Liver (tissue), 3 donors: ENCODE measurements at regions not wholly inside any gene's neighbourhood (a gene's known extent, or its start where the extent isn't known, plus 50 kb on each side); places are given as distances from the start of the nearest gene placed in this dataset.

Experiments
- EGR1 ChIP-seq, 2 donors: IDR thresholded peaks; 2 replicates each; pipeline ENCODE4 v1.6.1; 2016 to 2018; ENCODE audit warnings: antibody characterized with exemption in 2 of 2, low read depth in 2 of 2
- FOXA1 ChIP-seq: IDR thresholded peaks from 2 replicates; pipeline ENCODE4 v1.6.1; 2016; ENCODE audit warnings: antibody characterized with exemption
- MAX ChIP-seq: IDR thresholded peaks from 2 replicates; pipeline ENCODE4 v1.6.1; 2016; ENCODE audit warnings: antibody characterized with exemption
- RAD21 ChIP-seq, 2 donors: IDR thresholded peaks; 2 replicates each; pipeline ENCODE4 v1.6.1; 2016; ENCODE audit warnings: antibody characterized with exemption in 2 of 2, mild to moderate bottlenecking in 2 of 2
- RXRA ChIP-seq, 2 donors: IDR thresholded peaks; 2 replicates each; pipeline ENCODE4 v1.6.1; 2017 to 2018; ENCODE audit warnings: antibody characterized with exemption in 2 of 2, mild to moderate bottlenecking in 1 of 2
- SP1 ChIP-seq: IDR thresholded peaks from 2 replicates; pipeline ENCODE4 v1.6.1; 2018; ENCODE audit warnings: antibody characterized with exemption, mild to moderate bottlenecking
- TAF1 ChIP-seq: conservative IDR thresholded peaks from 2 replicates; pipeline ENCODE4 v1.6.1; 2016; ENCODE audit warnings: antibody characterized with exemption, mild to moderate bottlenecking
- TF ChIP-seq, protein P1 (sequence below): fragments of 150-350 bp; IDR thresholded peaks from 2 replicates; pipeline ENCODE4 v1.5.1; 2017; ENCODE audit warnings: improper control_type of control experiment, low read depth, low read length; ENCODE audit not compliant: missing input control
- TF ChIP-seq, protein P2 (sequence below): IDR thresholded peaks from 2 replicates; pipeline ENCODE4 v1.6.1; 2016; ENCODE audit warnings: antibody characterized with exemption
- TF ChIP-seq, protein P3 (sequence below): IDR thresholded peaks from 2 replicates; pipeline ENCODE4 v1.6.1; 2016; ENCODE audit warnings: antibody characterized with exemption, mild to moderate bottlenecking
- TF ChIP-seq, protein P4 (sequence below): IDR thresholded peaks from 2 replicates; pipeline ENCODE4 v1.6.1; 2016; ENCODE audit warnings: antibody characterized with exemption
- donor health status: healthy.
- donor health status: healthy.

DNA sequence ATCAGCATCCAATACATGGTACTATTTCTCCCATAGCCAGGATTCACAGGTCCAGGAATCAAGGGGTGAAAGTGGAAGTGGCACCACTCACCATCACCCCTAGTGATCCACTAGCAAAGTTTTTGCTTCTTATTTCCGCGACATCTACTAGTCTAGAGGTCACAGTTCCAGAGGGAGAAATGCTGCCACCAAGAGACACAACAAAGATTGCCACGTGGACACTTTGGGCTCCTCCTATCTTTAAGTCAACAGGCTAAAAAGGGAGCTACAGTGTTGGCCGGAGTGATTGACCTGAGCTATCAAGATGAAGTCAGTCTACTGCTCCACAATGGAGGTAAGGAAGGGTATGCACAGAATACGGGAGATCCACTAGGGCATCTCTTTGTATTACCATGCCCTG, 178.2 kb downstream of the AKR1D1 start:
- TF ChIP-seq, protein P1, sequence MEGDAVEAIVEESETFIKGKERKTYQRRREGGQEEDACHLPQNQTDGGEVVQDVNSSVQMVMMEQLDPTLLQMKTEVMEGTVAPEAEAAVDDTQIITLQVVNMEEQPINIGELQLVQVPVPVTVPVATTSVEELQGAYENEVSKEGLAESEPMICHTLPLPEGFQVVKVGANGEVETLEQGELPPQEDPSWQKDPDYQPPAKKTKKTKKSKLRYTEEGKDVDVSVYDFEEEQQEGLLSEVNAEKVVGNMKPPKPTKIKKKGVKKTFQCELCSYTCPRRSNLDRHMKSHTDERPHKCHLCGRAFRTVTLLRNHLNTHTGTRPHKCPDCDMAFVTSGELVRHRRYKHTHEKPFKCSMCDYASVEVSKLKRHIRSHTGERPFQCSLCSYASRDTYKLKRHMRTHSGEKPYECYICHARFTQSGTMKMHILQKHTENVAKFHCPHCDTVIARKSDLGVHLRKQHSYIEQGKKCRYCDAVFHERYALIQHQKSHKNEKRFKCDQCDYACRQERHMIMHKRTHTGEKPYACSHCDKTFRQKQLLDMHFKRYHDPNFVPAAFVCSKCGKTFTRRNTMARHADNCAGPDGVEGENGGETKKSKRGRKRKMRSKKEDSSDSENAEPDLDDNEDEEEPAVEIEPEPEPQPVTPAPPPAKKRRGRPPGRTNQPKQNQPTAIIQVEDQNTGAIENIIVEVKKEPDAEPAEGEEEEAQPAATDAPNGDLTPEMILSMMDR: no peak
- TF ChIP-seq TAF1 (no peak), MAX (no peak), SP1 (no peak), EGR1 (IDR thresholded peaks at IDR 0.05; ENCODE audit: low read depth in 2 of 2) (no peak), RAD21 (IDR thresholded peaks at IDR 0.05) (no peak), RXRA (IDR thresholded peaks at IDR 0.05) (no peak), FOXA1 (no peak)
- TF ChIP-seq, protein P2, sequence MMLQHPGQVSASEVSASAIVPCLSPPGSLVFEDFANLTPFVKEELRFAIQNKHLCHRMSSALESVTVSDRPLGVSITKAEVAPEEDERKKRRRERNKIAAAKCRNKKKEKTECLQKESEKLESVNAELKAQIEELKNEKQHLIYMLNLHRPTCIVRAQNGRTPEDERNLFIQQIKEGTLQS: no peak
- TF ChIP-seq, protein P3, sequence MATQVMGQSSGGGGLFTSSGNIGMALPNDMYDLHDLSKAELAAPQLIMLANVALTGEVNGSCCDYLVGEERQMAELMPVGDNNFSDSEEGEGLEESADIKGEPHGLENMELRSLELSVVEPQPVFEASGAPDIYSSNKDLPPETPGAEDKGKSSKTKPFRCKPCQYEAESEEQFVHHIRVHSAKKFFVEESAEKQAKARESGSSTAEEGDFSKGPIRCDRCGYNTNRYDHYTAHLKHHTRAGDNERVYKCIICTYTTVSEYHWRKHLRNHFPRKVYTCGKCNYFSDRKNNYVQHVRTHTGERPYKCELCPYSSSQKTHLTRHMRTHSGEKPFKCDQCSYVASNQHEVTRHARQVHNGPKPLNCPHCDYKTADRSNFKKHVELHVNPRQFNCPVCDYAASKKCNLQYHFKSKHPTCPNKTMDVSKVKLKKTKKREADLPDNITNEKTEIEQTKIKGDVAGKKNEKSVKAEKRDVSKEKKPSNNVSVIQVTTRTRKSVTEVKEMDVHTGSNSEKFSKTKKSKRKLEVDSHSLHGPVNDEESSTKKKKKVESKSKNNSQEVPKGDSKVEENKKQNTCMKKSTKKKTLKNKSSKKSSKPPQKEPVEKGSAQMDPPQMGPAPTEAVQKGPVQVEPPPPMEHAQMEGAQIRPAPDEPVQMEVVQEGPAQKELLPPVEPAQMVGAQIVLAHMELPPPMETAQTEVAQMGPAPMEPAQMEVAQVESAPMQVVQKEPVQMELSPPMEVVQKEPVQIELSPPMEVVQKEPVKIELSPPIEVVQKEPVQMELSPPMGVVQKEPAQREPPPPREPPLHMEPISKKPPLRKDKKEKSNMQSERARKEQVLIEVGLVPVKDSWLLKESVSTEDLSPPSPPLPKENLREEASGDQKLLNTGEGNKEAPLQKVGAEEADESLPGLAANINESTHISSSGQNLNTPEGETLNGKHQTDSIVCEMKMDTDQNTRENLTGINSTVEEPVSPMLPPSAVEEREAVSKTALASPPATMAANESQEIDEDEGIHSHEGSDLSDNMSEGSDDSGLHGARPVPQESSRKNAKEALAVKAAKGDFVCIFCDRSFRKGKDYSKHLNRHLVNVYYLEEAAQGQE: no peak
- TF ChIP-seq, protein P4, sequence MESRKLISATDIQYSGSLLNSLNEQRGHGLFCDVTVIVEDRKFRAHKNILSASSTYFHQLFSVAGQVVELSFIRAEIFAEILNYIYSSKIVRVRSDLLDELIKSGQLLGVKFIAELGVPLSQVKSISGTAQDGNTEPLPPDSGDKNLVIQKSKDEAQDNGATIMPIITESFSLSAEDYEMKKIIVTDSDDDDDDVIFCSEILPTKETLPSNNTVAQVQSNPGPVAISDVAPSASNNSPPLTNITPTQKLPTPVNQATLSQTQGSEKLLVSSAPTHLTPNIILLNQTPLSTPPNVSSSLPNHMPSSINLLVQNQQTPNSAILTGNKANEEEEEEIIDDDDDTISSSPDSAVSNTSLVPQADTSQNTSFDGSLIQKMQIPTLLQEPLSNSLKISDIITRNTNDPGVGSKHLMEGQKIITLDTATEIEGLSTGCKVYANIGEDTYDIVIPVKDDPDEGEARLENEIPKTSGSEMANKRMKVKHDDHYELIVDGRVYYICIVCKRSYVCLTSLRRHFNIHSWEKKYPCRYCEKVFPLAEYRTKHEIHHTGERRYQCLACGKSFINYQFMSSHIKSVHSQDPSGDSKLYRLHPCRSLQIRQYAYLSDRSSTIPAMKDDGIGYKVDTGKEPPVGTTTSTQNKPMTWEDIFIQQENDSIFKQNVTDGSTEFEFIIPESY: no peak
